ENCODE measurements at regions not wholly inside any gene's neighbourhood (a gene's known extent, or its start where the extent isn't known, plus 50 kb on each side); places are given as distances from the start of the nearest gene placed in this dataset.

- TF ChIP-seq CTCF (IDR thresholded peaks at IDR 0.05) (no peak), EZH2 (IDR thresholded peaks at IDR 0.05) (no peak), EZH2phosphoT487 (IDR thresholded peaks at IDR 0.05) (no peak)
Observed at GRCh38 chrX:25851141-25851540, 287.0 kb upstream of the MAGEB18 start.
